Neural progenitor cell (in vitro differentiated cells): ENCODE measurements at regions not wholly inside any gene's neighbourhood (a gene's known extent, or its start where the extent isn't known, plus 50 kb on each side); places are given as distances from the start of the nearest gene placed in this dataset.

ENCODE experiments used
- CTCF ChIP-seq: fragments of 200-600 bp; sonication (generic); IDR thresholded peaks from 2 replicates; pipeline ENCODE4 v1.5.1; 2017; ENCODE audit warnings: antibody characterized with exemption, mild to moderate bottlenecking
- EZH2phosphoT487 ChIP-seq: fragments of 200-600 bp; sonication (generic); IDR thresholded peaks from 2 replicates; pipeline ENCODE4 v1.6.1; 2017; ENCODE audit warnings: antibody characterized with exemption

- TF ChIP-seq CTCF: no peak
- TF ChIP-seq EZH2phosphoT487: no peak
These were observed 72.8 kb upstream of the ATP5PO start for GRCh38 chr21:33988237-33989017.
